Parathyroid adenoma (tissue), 2 donors: ENCODE measurements at regions not wholly inside any gene's neighbourhood (a gene's known extent, or its start where the extent isn't known, plus 50 kb on each side); places are given as distances from the start of the nearest gene placed in this dataset.

Source experiments
- H2AFZ ChIP-seq: fragments of 300-600 bp; sonication (generic); one replicate; pipeline ENCODE4 v1.7.0; 2017; ENCODE audit warnings: antibody characterized with exemption, mild to moderate bottlenecking
- H3K27ac ChIP-seq: fragments of 300-600 bp; sonication (generic); one replicate; pipeline ENCODE4 v1.7.0; 2017
- H3K27me3 ChIP-seq: fragments of 300-600 bp; sonication (generic); one replicate; pipeline ENCODE4 v1.7.0; 2017; ENCODE audit warnings: low read length; ENCODE audit not compliant: control insufficient read depth, insufficient read depth
- H3K36me3 ChIP-seq: fragments of 300-600 bp; sonication (generic); one replicate; pipeline ENCODE4 v1.7.0; 2017; ENCODE audit warnings: low read length; ENCODE audit not compliant: control insufficient read depth, insufficient read depth
- H3K4me1 ChIP-seq: fragments of 300-600 bp; sonication (generic); one replicate; pipeline ENCODE4 v1.7.0; 2017; ENCODE audit warnings: control low read depth
- H3K4me2 ChIP-seq: fragments of 300-600 bp; sonication (generic); one replicate; pipeline ENCODE4 v1.7.0; 2017; ENCODE audit warnings: low read length
- H3K4me3 ChIP-seq: fragments of 300-600 bp; sonication (generic); one replicate; pipeline ENCODE4 v1.7.0; 2017; ENCODE audit warnings: low read depth, low read length
- H3K79me2 ChIP-seq: fragments of 300-600 bp; sonication (generic); one replicate; pipeline ENCODE4 v1.7.0; 2017; ENCODE audit warnings: control low read depth
- H3K9ac ChIP-seq: fragments of 300-600 bp; sonication (generic); one replicate; pipeline ENCODE4 v1.7.0; 2017; ENCODE audit warnings: mild to moderate bottlenecking
- H3K9me3 ChIP-seq: fragments of 300-600 bp; sonication (generic); one replicate; pipeline ENCODE4 v1.7.0; 2017; ENCODE audit warnings: low read length; ENCODE audit not compliant: control insufficient read depth
- TF ChIP-seq, protein P1 (sequence below): fragments of 300-600 bp; sonication (generic); IDR thresholded peaks from one replicate; pipeline ENCODE4 v1.7.0; 2017; ENCODE audit warnings: antibody characterized with exemption, mild to moderate bottlenecking
- donor health status: primary hyperparathyroidism.

- H2AFZ ChIP-seq = no peak overlapping the region
- H3K27ac ChIP-seq = no peak overlapping the region
- no peaks in the 10 kb centered on the region for H3K79me2 ChIP-seq
- TF ChIP-seq, protein P1, sequence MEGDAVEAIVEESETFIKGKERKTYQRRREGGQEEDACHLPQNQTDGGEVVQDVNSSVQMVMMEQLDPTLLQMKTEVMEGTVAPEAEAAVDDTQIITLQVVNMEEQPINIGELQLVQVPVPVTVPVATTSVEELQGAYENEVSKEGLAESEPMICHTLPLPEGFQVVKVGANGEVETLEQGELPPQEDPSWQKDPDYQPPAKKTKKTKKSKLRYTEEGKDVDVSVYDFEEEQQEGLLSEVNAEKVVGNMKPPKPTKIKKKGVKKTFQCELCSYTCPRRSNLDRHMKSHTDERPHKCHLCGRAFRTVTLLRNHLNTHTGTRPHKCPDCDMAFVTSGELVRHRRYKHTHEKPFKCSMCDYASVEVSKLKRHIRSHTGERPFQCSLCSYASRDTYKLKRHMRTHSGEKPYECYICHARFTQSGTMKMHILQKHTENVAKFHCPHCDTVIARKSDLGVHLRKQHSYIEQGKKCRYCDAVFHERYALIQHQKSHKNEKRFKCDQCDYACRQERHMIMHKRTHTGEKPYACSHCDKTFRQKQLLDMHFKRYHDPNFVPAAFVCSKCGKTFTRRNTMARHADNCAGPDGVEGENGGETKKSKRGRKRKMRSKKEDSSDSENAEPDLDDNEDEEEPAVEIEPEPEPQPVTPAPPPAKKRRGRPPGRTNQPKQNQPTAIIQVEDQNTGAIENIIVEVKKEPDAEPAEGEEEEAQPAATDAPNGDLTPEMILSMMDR = no peak
- no peak overlapping the region for H3K9ac ChIP-seq
- no peak overlapping the region for H3K4me2 ChIP-seq
- H3K4me3 ChIP-seq = no peak overlapping the region
- H3K27me3 ChIP-seq = no peaks in the 10 kb centered on the region
- no peaks in the 10 kb centered on the region for H3K4me1 ChIP-seq
- H3K9me3 ChIP-seq = no peaks in the 10 kb centered on the region
- H3K36me3 ChIP-seq = no peaks in the 10 kb centered on the region
Observed at GRCh38 chr5:158430166-158430797, 571.3 kb upstream of the CLINT1 start.

DNA sequence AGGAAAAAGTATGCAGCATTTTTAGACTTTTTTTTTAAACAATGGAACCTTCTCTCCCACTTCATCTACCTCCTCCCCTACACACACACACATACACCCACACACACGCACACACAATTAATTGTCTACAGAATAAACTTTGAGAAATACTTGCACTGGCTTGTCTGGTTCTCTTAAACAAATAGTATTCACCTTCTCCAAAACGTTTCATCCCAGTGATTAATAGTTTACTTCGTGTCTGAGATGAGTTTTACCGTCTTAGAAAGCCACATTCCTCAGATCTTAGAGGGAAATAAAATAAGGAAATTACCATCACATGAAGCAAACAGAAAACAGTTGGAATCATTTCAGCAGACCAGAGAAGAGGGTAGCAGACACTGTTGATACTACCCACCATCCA is 570.6 kb upstream of the CLINT1 start:
- H3K79me2 ChIP-seq = no peaks in the 10 kb centered on the region
- H3K4me1 ChIP-seq = no peaks in the 10 kb centered on the region
- H3K36me3 ChIP-seq = no peaks in the 10 kb centered on the region
- TF ChIP-seq, protein P1 = no peak
- H3K27ac ChIP-seq = no peak overlapping the region
- H3K27me3 ChIP-seq = no peaks in the 10 kb centered on the region
- H3K4me3 ChIP-seq = no peak overlapping the region
- no peak overlapping the region for H3K9ac ChIP-seq
- H3K4me2 ChIP-seq = no peak overlapping the region
- no peaks in the 10 kb centered on the region for H3K9me3 ChIP-seq
- no peak overlapping the region for H2AFZ ChIP-seq

DNA sequence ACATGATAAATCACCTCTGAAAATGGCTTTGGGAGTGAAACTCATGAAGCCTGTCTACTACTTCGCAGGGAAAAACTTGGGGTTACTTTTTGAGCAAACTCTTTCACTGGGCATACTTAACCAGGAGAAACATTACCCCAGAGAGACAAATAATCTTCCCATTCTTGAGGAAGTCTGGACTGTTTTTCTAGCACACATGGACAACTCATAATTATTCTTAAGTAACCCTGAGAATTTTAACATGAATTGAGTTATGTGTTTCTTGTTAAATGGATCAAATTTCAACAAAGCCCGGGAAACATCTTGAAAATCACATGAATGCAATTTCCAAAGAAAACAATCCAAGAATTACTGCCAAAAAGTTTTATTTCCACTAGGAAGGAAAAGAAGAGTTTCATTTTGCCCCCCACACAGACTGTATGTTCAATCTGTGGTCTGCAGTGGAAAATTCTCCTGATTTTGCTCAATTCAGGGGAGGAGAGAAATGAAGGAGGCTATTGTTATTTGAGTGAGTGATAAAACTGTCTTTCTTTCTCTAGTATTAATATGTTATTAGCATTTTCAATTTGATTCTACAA is 564.8 kb upstream of the CLINT1 start:
- Histone ChIP-seq H3K4me3 (no peak overlapping the region), H3K9me3 (no peaks in the 10 kb centered on the region), H3K9ac (no peak overlapping the region), H2AFZ (no peak overlapping the region), H3K36me3 (no peaks in the 10 kb centered on the region), H3K4me2 (no peak overlapping the region), H3K4me1 (no peaks in the 10 kb centered on the region), H3K27ac (no peak overlapping the region), H3K79me2 (no peaks in the 10 kb centered on the region), H3K27me3 (no peaks in the 10 kb centered on the region)
- TF ChIP-seq, protein P1 = no peak

- Histone ChIP-seq H3K9me3 (no peaks in the 10 kb centered on the region), H3K4me3 (no peak overlapping the region), H3K4me2 (no peak overlapping the region), H3K9ac (no peak overlapping the region), H3K27me3 (no peaks in the 10 kb centered on the region), H3K4me1 (no peaks in the 10 kb centered on the region), H3K36me3 (no peaks in the 10 kb centered on the region), H3K79me2 (no peaks in the 10 kb centered on the region), H3K27ac (no peak overlapping the region), H2AFZ (no peak overlapping the region)
- TF ChIP-seq, protein P1 = no peak
Observed at GRCh38 chr5:158422653-158423515, 563.9 kb upstream of the CLINT1 start.
